Testis (tissue), 2 donors: ENCODE measurements at regions not wholly inside any gene's neighbourhood (a gene's known extent, or its start where the extent isn't known, plus 50 kb on each side); places are given as distances from the start of the nearest gene placed in this dataset.

Experiments used
- DNase-seq: peaks from one replicate; pipeline ENCODE4 v3.0.0-alpha.2; 2019
- H3K27ac ChIP-seq, 2 donors: fragments of 200-600 bp; sonication (generic); one replicate each; pipeline ENCODE4 v1.5.1; 2019
- H3K27me3 ChIP-seq: fragments of 200-600 bp; sonication (generic); one replicate; pipeline ENCODE4 v1.5.1; 2019
- H3K36me3 ChIP-seq: fragments of 200-600 bp; sonication (generic); one replicate; pipeline ENCODE4 v1.5.1; 2017; ENCODE audit warnings: low read depth; ENCODE audit errors: missing control alignments
- H3K4me1 ChIP-seq: fragments of 200-600 bp; sonication (generic); one replicate; pipeline ENCODE4 v1.5.1; 2019
- H3K4me3 ChIP-seq, 2 donors: fragments of 200-600 bp; sonication (generic); one replicate each; pipeline ENCODE4 v1.5.1; 2017 to 2019
- H3K9me3 ChIP-seq: fragments of 200-600 bp; sonication (generic); one replicate; pipeline ENCODE4 v1.5.1; 2017
- CTCF ChIP-seq, 3 experiments: fragments of 450-650 bp in 2 of 3; fragments of 200-600 bp in 1 of 3; sonication (generic) in 1 of 3; IDR thresholded peaks; one replicate each; pipeline ENCODE4 v1.5.1; 2016 to 2019; ENCODE audit warnings: antibody characterized with exemption in 3 of 3, mild to moderate bottlenecking in 2 of 3, moderate library complexity in 1 of 3
- POLR2A ChIP-seq: fragments of 450-650 bp; IDR thresholded peaks from one replicate; pipeline ENCODE4 v1.6.1; 2017; ENCODE audit warnings: antibody characterized with exemption, mild to moderate bottlenecking, moderate library complexity
- WGBS, 2 donors: methylation state at CpG; one replicate each; pipeline ENCODE4 v1.1.5; 2018; 5-methylcytosine and 5-hydroxymethylcytosine counted together
- intact Hi-C: fragments of 100-400 bp; cut with DNase I; formaldehyde crosslinking; loops from one replicate; pipeline ENCODE4 v1.15.1; 2023; ENCODE audit warnings: low total_unique reads

DNA sequence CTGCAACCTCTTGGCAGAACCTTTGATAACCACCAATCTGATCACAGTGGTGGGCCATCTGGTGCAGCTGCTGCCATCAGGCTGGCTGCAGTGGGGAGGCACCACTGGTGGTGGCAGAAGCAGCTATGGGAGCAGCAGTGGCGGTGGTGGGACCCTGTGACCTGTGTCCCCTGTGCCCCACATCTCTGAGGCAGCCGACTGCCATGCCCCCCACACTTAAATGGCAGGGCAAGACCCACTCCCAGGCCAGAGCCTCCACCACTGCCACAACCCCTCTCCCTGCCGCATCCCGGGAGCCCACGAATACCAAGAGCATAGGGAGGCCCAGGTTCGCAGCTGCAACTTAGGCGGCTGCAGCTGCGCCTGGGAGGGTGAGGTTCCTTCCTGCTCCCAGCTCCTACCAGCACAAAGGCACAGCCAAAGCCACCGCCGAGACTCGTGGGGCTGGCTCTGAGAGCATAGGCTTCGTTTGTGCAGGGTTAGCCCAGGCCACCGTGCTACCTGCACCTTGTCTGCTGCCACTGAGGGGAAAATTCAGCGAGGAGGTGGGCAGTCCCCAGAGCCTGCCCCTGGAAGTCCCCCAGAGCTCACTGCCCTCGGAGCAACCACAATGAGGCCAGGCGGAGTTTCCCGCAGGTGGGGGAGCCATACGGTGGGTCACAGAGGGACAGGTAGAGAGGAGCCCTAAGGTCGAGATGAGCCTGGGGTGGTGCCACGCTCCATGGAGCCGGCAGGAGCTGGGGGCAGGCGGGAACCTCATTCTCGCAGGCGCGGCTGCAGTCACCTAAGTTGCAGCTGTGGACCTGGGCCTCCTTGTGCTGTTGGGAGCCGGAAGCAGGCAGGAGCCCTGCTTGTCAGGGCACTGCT, 518.7 kb downstream of the RWDD3 start:
- peak overlapping the region in 1 of 2 donors; percentile 29 for H3K4me3 ChIP-seq
- H3K27ac ChIP-seq: no peak overlapping the region
- H3K27me3 ChIP-seq: no peaks in the 10 kb centered on the region
- DNase-seq: no peak
- H3K4me1 ChIP-seq: no peaks in the 10 kb centered on the region
- no peak for TF ChIP-seq POLR2A
- TF ChIP-seq CTCF (IDR thresholded peaks at IDR 0.05): no peak
- intact Hi-C loops: no loop called here
- no peaks in the 10 kb centered on the region for H3K36me3 ChIP-seq
- no peaks in the 10 kb centered on the region for H3K9me3 ChIP-seq
- WGBS, 2 donors: 43 to 75% methylated on average over 4 to 26 of the region's 26 CpGs

- WGBS, 2 donors: 38 to 73% methylated on average over 7 to 12 of the region's 12 CpGs
- TF ChIP-seq POLR2A: no peak
- TF ChIP-seq CTCF (IDR thresholded peaks at IDR 0.05): no peak
- no peak for DNase-seq
- no peaks in the 10 kb centered on the region for H3K4me1 ChIP-seq
- H3K36me3 ChIP-seq: no peaks in the 10 kb centered on the region
- H3K27me3 ChIP-seq: no peaks in the 10 kb centered on the region
- H3K9me3 ChIP-seq: no peaks in the 10 kb centered on the region
- H3K27ac ChIP-seq: no peak overlapping the region
- intact Hi-C loops: no loop called here
- H3K4me3 ChIP-seq: peak overlapping the region in 1 of 2 donors; percentile 29
These were observed 519.5 kb downstream of the RWDD3 start for GRCh38 chr1:95753382-95754016.

DNA sequence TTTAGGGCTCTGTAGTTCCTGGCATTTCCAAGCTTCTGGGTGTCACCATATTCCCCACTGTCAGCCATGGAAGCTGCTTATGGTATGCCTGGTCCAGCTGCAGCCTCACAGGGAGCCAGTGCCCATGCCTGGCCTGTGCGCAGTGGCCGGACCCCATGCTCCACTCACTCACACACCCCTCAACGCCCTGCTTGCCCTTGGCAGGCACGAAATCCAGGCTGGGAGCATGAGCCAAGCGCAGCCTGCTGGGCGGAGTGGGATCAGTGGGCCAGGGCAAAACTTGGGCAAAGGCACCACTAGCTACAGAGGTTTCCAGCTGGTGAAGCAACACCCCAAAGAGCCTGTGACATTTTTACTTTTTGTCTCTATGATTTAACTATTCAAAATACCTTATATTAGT, 520.4 kb downstream of the RWDD3 start:
- Histone ChIP-seq H3K4me3 (no peak overlapping the region), H3K36me3 (no peaks in the 10 kb centered on the region), H3K27ac (no peak overlapping the region), H3K27me3 (no peaks in the 10 kb centered on the region), H3K9me3 (no peaks in the 10 kb centered on the region), H3K4me1 (no peaks in the 10 kb centered on the region)
- intact Hi-C loops: no loop called here
- no peak for TF ChIP-seq CTCF (IDR thresholded peaks at IDR 0.05)
- no peak for TF ChIP-seq POLR2A
- 80 to 84% methylated on average over 4 to 6 of the region's 6 CpGs for WGBS, 2 donors
- DNase-seq: no peak

DNA sequence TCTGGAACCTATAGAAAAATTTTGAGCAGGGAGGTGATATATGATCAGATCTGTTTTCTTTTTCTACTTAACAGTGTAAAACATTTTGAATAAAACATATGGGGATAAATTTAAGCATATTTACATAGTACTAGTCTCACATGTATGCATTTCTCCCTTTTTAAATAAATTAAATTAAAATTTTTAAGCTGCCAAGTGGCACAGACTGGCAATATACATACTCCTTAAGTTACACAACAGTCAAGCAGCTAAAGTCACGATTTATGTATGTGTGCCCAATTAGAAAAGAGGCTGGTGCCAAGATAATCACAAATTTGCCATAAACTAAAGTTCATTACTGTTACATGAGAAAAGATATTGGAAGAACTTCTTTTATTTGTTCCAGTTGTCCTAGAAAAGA, 532.0 kb downstream of the RWDD3 start:
- WGBS, 2 donors: 43 to 49% methylated on average over 1 of the region's 1 CpG
- intact Hi-C loops: no loop called here
- Histone ChIP-seq H3K27me3 (no peaks in the 10 kb centered on the region), H3K4me1 (no peaks in the 10 kb centered on the region), H3K36me3 (no peaks in the 10 kb centered on the region), H3K27ac (no peak overlapping the region), H3K9me3 (no peaks in the 10 kb centered on the region), H3K4me3 (no peak overlapping the region)
- DNase-seq: no peak
- TF ChIP-seq POLR2A (no peak), CTCF (IDR thresholded peaks at IDR 0.05) (no peak)
